Stimulated activated CD8-positive, alpha-beta memory T cell treated with anti-CD3 and anti-CD28 coated beads, Interleukin-4, amount 100 ng/mL, for 48 hours (primary cell): ENCODE measurements at regions not wholly inside any gene's neighbourhood (a gene's known extent, or its start where the extent isn't known, plus 50 kb on each side); places are given as distances from the start of the nearest gene placed in this dataset.
"Not testable (repeated sequence)": the region's sequence is repeated elsewhere in the genome, so short reads cannot be mapped to it uniquely, and the experiment has no call there.

Experiments
- DNase-seq: peaks from one replicate; pipeline ENCODE4 v3.0.0-alpha.2; 2020

- DNase-seq: no peak
Observed at GRCh38 chr16:16960785-16961184, 510.0 kb downstream of the XYLT1 start.

GRCh38 chr16:16966439-16966838, 504.3 kb downstream of the XYLT1 start:
- DNase-seq: no peak

- no peak for DNase-seq
Observed at GRCh38 chr16:16971042-16971441, 499.7 kb downstream of the XYLT1 start.

DNA sequence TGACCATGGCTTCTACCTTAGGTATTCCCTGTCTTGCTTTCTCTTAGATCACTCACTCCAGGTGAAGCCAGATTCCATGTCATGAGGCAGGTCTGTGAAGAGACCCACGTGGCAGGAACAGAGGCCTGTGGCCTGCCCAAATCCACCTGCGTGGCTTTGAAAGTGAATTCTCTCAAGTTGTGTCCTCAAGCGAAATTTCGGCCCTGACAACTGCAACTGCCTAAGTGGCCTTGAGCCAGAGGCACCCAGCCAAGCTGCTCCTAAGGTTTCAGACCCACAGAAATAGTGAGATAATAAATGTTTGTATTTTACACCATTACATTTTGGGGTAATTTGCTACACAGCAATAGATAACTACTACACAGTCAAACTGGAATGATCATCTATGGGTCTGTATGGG, 497.9 kb downstream of the XYLT1 start:
- DNase-seq: no peak

DNA sequence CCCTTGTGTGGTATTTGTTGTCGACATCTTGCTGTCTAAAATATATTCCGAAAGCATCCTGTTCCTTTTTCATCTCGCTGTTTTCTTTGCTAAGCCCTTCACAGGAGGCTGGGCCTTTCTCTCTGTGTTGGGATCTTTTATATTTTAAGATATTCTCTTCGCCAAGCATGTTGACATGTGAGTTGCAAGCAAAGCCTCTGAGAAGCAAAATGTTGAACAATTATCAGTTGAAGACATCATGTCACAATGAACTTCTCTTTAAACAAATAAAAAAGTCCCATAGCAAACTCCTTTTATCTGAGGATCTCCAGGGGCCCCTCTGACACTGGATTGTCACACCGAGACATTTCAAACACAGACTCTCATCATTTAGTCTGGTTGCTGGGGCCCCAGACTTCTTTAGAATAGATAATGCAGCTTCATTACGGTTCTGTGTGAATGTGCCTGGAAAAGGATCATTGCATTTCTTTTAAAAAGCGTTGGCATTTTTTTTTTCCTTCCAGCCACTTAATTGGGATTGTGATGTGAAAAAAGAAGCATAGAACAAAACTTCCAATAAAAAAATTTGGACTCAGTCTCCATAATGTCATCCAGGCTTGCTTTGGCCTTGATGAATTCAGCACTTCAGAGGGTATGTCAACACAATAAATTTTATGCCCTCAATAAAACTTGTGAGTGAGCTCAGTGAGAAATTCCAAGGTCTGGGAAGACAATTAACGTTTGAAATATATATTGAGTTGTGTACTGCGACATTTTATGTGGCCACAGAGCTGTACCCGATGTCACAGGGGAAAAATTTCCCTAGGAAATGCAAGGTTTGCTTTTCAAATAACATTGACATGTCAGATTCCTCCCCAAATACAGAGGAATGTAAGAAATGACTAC, 496.8 kb downstream of the XYLT1 start:
- no peak for DNase-seq

GRCh38 chr16:16982614-16983013, 488.1 kb downstream of the XYLT1 start:
- DNase-seq: no peak

- DNase-seq: no peak
Observed at GRCh38 chr16:16983582-16983981, 487.2 kb downstream of the XYLT1 start.

- not testable (repeated sequence) for DNase-seq
Observed at GRCh38 chr16:16984091-16984490, 486.7 kb downstream of the XYLT1 start.

DNA sequence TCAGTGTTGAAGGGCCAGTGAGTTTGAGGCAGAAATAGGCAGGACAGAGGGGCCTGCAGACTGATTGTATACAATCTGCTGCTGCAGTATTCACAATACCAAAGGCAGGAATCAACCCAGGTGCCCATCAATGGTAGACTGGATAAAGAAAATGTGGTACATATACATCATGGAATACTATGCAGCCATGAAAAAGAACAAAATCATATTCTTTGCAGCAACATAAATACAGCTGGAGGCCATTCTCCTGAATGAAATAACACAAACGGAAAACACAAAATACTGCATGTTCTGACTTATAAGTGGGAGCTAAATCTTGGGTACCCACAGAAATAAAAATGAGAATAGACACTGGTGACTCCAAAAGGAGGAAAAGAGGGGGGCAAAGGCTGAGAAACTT, 485.1 kb downstream of the XYLT1 start:
- DNase-seq: no peak

DNA sequence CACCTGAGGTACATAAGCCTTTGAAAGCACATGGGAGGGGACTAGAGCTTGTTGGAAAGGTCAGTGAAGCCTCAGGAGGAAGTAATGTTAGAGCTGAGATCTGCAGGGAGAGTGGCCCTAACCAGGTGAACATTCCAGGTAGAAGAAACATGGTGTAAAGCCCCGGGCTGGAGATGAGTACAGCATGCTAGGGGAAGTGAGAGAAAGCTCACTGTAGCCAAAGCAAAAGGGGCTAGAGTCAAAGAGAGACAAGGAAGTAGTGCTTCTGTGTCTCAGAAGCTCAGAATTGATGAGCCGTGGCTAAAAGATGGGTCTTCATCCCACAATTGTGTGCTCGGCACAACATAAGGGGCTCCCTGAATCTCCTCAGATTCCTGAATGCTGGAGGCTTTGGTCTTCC, 481.8 kb downstream of the XYLT1 start:
- no peak for DNase-seq

DNA sequence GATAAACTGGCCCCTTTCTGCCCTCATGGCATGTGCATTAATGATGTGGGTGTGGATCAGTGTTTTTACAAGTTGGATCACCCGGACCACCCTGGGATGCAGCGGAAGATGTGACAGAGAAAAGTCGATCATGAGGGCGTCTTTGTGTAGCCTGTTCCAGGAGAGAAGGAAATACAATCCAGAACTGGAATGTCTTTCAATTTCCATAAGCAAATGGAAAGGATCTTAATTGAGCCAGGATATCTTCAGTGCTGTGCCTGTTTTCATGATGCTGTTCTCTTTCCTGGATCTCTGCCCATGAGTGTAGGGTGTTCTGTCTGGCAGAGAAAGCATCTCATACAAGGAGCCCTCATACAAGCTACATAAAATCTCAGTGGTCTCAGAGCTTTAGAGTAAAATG, 481.4 kb downstream of the XYLT1 start:
- no peak for DNase-seq

GRCh38 chr16:16991711-16992110, 479.0 kb downstream of the XYLT1 start:
- DNase-seq: no peak

- DNase-seq: peak; percentile 30
Observed at GRCh38 chr16:16992975-16993765, 477.6 kb downstream of the XYLT1 start.

- DNase-seq: no peak
Observed at GRCh38 chr16:16994831-16995230, 475.9 kb downstream of the XYLT1 start.

GRCh38 chr16:16996827-16997226, 473.9 kb downstream of the XYLT1 start:
- DNase-seq: no peak

GRCh38 chr16:16997349-16997748, 473.4 kb downstream of the XYLT1 start:
- no peak for DNase-seq

GRCh38 chr16:17001471-17001870, 469.3 kb downstream of the XYLT1 start:
- DNase-seq: no peak

- no peak for DNase-seq
Observed at GRCh38 chr16:17002565-17002964, 468.2 kb downstream of the XYLT1 start.

DNA sequence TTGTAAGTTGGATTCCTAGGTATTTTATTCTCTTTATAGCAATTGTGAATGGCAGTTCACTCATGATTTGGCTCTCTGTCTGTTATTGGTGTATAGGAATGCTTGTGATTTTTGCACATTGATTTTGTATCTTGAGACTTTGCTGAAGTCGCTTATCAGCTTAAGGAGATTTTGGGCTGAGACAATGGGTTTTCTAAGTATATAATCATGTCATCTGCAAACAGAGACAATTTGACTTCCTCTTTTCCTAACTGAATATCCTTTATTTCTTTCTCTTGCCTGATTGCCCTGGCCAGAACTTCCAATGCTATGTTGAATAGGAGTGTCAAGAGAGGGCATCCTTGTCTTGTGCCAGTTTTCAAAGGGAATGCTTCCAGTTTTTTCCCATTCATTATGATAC, 464.8 kb downstream of the XYLT1 start:
- DNase-seq: not testable (repeated sequence)

DNA sequence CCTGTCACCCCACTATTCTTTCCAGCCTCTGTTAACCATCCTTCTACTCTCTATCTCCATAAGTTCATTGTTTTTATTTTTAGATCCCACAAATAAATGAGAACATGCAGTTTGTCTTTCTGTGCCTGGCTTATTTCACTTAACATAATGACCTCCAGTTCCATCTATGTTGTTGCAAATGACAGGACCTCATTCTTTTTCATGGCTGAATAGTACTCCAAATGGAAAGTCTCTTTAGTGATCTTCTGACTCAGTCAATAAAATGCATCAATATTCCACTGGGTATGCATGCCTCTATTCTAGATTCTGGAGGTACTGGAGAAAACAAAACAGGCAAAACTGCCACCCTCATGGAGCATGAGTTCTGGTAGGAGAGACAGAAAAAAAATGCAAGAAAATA, 459.0 kb downstream of the XYLT1 start:
- DNase-seq: no peak

- no peak for DNase-seq
Observed at GRCh38 chr16:17013038-17013437, 457.7 kb downstream of the XYLT1 start.

- DNase-seq: no peak
Observed at GRCh38 chr16:17014484-17015121, 456.2 kb downstream of the XYLT1 start.

DNA sequence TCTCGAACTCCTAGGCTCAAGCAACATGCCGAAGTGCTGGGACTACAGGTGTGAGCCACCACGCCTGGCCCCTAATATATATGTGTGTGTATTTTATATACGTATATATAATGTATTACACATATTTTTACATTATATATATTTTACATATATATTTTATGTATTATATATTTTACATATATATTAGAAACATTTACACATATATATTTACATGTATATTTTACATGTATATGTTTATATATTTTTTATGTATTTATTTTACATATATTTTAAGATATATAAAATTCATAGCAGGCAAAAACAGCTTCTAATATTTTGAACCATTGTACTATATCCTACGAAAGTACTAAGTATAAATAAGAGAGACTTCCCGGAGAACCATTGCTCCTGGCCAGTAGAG, 455.1 kb downstream of the XYLT1 start:
- no peak for DNase-seq

GRCh38 chr16:17017442-17017841, 453.3 kb downstream of the XYLT1 start:
- no peak for DNase-seq
